HEK293 (cell line): ENCODE measurements at regions not wholly inside any gene's neighbourhood (a gene's known extent, or its start where the extent isn't known, plus 50 kb on each side); places are given as distances from the start of the nearest gene placed in this dataset.
"Not testable (repeated sequence)": the region's sequence is repeated elsewhere in the genome, so short reads cannot be mapped to it uniquely, and the experiment has no call there.

Source experiments
- CTCF ChIA-PET: fragments of 350-600 bp; formaldehyde crosslinking; extraction: SDS; loops from one replicate; lab custom pipeline; 2021; ENCODE audit warnings: antibody characterized with exemption; lab: Yijun Ruan, JAX
- POLR2A ChIA-PET: fragments of 300-600 bp; formaldehyde crosslinking; extraction: SDS; loops from one replicate; lab custom pipeline; 2020; ENCODE audit warnings: antibody characterized with exemption, inconsistent platforms; lab: Yijun Ruan, JAX
- H3K27ac ChIP-seq: fragments of 200-500 bp; sonication (Bioruptor generic); 2 replicates; pipeline ENCODE4 v1.5.1; 2014; ENCODE audit warnings: low read depth, low read length, control low read depth, inconsistent platforms; ENCODE audit errors: extremely low read depth
- H3K36me3 ChIP-seq, 2 experiments: fragments of 200-500 bp in 1 of 2; sonication (Bioruptor generic) in 1 of 2; 1 replicate in 1 of 2; 2 replicates in 1 of 2; pipeline ENCODE4 v1.5.1; 2014 to 2017; ENCODE audit warnings: inconsistent platforms in 2 of 2, low read length in 2 of 2; ENCODE audit not compliant: control insufficient read depth in 2 of 2, insufficient read depth in 1 of 2
- H3K4me1 ChIP-seq: fragments of 200-500 bp; sonication (Bioruptor generic); 2 replicates; pipeline ENCODE4 v1.5.1; 2014; ENCODE audit warnings: mild to moderate bottlenecking, low read length, inconsistent platforms; ENCODE audit not compliant: control insufficient read depth, insufficient read depth
- H3K4me3 ChIP-seq: 2 replicates; pipeline ENCODE4 v1.5.1; 2011; ENCODE audit warnings: low read depth, mild to moderate bottlenecking, control low read depth, low read length, moderate library complexity
- H3K9me3 ChIP-seq: fragments of 200-500 bp; sonication (Bioruptor generic); 2 replicates; pipeline ENCODE4 v1.5.1; 2014; ENCODE audit warnings: low read depth, low read length, inconsistent platforms; ENCODE audit not compliant: control insufficient read depth, insufficient read depth
- BCL6B ChIP-seq: fragments of 450-650 bp; formaldehyde crosslinking; IDR thresholded peaks from 2 replicates; pipeline ENCODE4 v1.5.1; 2017; ENCODE audit warnings: missing biosample characterization, missing genetic modification characterization
- EGR2 ChIP-seq: fragments of 450-650 bp; formaldehyde crosslinking; IDR thresholded peaks from 2 replicates; pipeline ENCODE4 v1.5.1; 2016; ENCODE audit warnings: low read depth, missing biosample characterization, missing genetic modification characterization
- GFI1B ChIP-seq: fragments of 450-650 bp; formaldehyde crosslinking; IDR thresholded peaks from 2 replicates; pipeline ENCODE4 v1.5.1; 2016; ENCODE audit warnings: missing biosample characterization, missing genetic modification characterization
- GLIS1 ChIP-seq: fragments of 450-650 bp; formaldehyde crosslinking; IDR thresholded peaks from 2 replicates; pipeline ENCODE4 v1.5.1; 2016; ENCODE audit warnings: missing biosample characterization, missing genetic modification characterization
- HOXC10 ChIP-seq: sonication (generic); formaldehyde crosslinking; IDR thresholded peaks from 2 replicates; pipeline ENCODE4 v1.8.1; 2023; ENCODE audit warnings: mild to moderate bottlenecking, missing genetic modification reagents
- KLF16 ChIP-seq: fragments of 450-650 bp; formaldehyde crosslinking; IDR thresholded peaks from 2 replicates; pipeline ENCODE4 v1.5.1; 2017; ENCODE audit warnings: missing biosample characterization, missing genetic modification characterization
- KLF17 ChIP-seq: fragments of 450-650 bp; formaldehyde crosslinking; IDR thresholded peaks from 2 replicates; pipeline ENCODE4 v1.5.1; 2016; ENCODE audit warnings: missing biosample characterization, missing genetic modification characterization
- SCRT1 ChIP-seq: fragments of 450-650 bp; formaldehyde crosslinking; IDR thresholded peaks from 2 replicates; pipeline ENCODE4 v1.5.1; 2016; ENCODE audit warnings: missing biosample characterization, missing genetic modification characterization, borderline replicate concordance
- SP7 ChIP-seq: fragments of 450-650 bp; formaldehyde crosslinking; IDR thresholded peaks from 2 replicates; pipeline ENCODE4 v1.5.1; 2016; ENCODE audit warnings: missing biosample characterization, missing genetic modification characterization
- TRIM28 ChIP-seq: IDR thresholded peaks from 2 replicates; pipeline ENCODE4 v1.6.1; 2011; ENCODE audit warnings: low read length, control low read depth, borderline replicate concordance
- WT1 ChIP-seq: fragments of 450-650 bp; formaldehyde crosslinking; IDR thresholded peaks from 2 replicates; pipeline ENCODE4 v1.5.1; 2016; ENCODE audit warnings: missing biosample characterization, missing genetic modification characterization
- ZFP3 ChIP-seq: fragments of 450-650 bp; formaldehyde crosslinking; IDR thresholded peaks from 2 replicates; pipeline ENCODE4 v1.5.1; 2016; ENCODE audit warnings: low read depth, missing biosample characterization, missing genetic modification characterization
- ZFP69B ChIP-seq: fragments of 450-650 bp; formaldehyde crosslinking; IDR thresholded peaks from 2 replicates; pipeline ENCODE4 v1.5.1; 2016; ENCODE audit warnings: missing biosample characterization, missing genetic modification characterization
- ZIC2 ChIP-seq: fragments of 450-650 bp; formaldehyde crosslinking; IDR thresholded peaks from 2 replicates; pipeline ENCODE4 v1.5.1; 2016; ENCODE audit warnings: missing biosample characterization, missing genetic modification characterization
- ZNF112 ChIP-seq: fragments of 450-650 bp; formaldehyde crosslinking; IDR thresholded peaks from 2 replicates; pipeline ENCODE4 v1.5.0; 2017; ENCODE audit warnings: missing biosample characterization, missing genetic modification characterization
- ZNF114 ChIP-seq: fragments of 450-650 bp; formaldehyde crosslinking; IDR thresholded peaks from 2 replicates; pipeline ENCODE4 v1.5.0; 2017; ENCODE audit warnings: missing biosample characterization, missing genetic modification characterization
- ZNF155 ChIP-seq: fragments of 450-650 bp; formaldehyde crosslinking; IDR thresholded peaks from 2 replicates; pipeline ENCODE4 v1.5.1; 2016; ENCODE audit warnings: missing biosample characterization, missing genetic modification characterization
- ZNF2 ChIP-seq: fragments of 450-650 bp; formaldehyde crosslinking; IDR thresholded peaks from 2 replicates; pipeline ENCODE4 v1.5.1; 2016; ENCODE audit warnings: missing biosample characterization, missing genetic modification characterization
- ZNF202 ChIP-seq: fragments of 450-650 bp; formaldehyde crosslinking; IDR thresholded peaks from 2 replicates; pipeline ENCODE4 v1.5.1; 2016; ENCODE audit warnings: missing biosample characterization, missing genetic modification characterization, borderline replicate concordance
- ZNF211 ChIP-seq: fragments of 450-650 bp; formaldehyde crosslinking; IDR thresholded peaks from 2 replicates; pipeline ENCODE4 v1.5.1; 2016; ENCODE audit warnings: low read depth, missing biosample characterization, missing genetic modification characterization
- ZNF239 ChIP-seq: fragments of 450-650 bp; formaldehyde crosslinking; IDR thresholded peaks from 2 replicates; pipeline ENCODE4 v1.5.1; 2016; ENCODE audit warnings: missing biosample characterization, missing genetic modification characterization
- ZNF37A ChIP-seq: fragments of 450-650 bp; IDR thresholded peaks from 2 replicates; pipeline ENCODE4 v1.5.1; 2018; ENCODE audit warnings: missing biosample characterization, missing genetic modification characterization
- ZNF423 ChIP-seq: fragments of 450-650 bp; formaldehyde crosslinking; IDR thresholded peaks from 2 replicates; pipeline ENCODE4 v1.5.1; 2016; ENCODE audit warnings: missing biosample characterization, missing genetic modification characterization
- ZNF571 ChIP-seq: fragments of 450-650 bp; formaldehyde crosslinking; IDR thresholded peaks from 2 replicates; pipeline ENCODE4 v1.5.0; 2017; ENCODE audit warnings: missing biosample characterization, missing genetic modification characterization
- ZNF596 ChIP-seq: fragments of 450-650 bp; IDR thresholded peaks from 2 replicates; pipeline ENCODE4 v1.5.0; 2018; ENCODE audit warnings: missing biosample characterization, mild to moderate bottlenecking, missing genetic modification characterization, moderate library complexity
- ZNF624 ChIP-seq: fragments of 450-650 bp; formaldehyde crosslinking; IDR thresholded peaks from 2 replicates; pipeline ENCODE4 v1.5.1; 2017; ENCODE audit warnings: missing biosample characterization, missing genetic modification characterization
- ZNF664 ChIP-seq: fragments of 450-650 bp; formaldehyde crosslinking; IDR thresholded peaks from 2 replicates; pipeline ENCODE4 v1.5.1; 2016; ENCODE audit warnings: missing biosample characterization, missing genetic modification characterization
- ZNF701 ChIP-seq: fragments of 450-650 bp; formaldehyde crosslinking; IDR thresholded peaks from 2 replicates; pipeline ENCODE4 v1.5.1; 2016; ENCODE audit warnings: missing biosample characterization, missing genetic modification characterization
- ZSCAN23 ChIP-seq: fragments of 450-650 bp; formaldehyde crosslinking; IDR thresholded peaks from 2 replicates; pipeline ENCODE4 v1.5.1; 2016; ENCODE audit warnings: missing biosample characterization, missing genetic modification characterization
- TF ChIP-seq, protein P1 (sequence below): fragments of 450-650 bp; formaldehyde crosslinking; IDR thresholded peaks from 2 replicates; pipeline ENCODE4 v1.5.1; 2016; ENCODE audit warnings: missing biosample characterization, missing genetic modification characterization
- TF ChIP-seq, protein P2 (sequence below): fragments of 450-650 bp; formaldehyde crosslinking; IDR thresholded peaks from 2 replicates; pipeline ENCODE4; 2016; ENCODE audit warnings: missing biosample characterization, missing genetic modification characterization

DNA sequence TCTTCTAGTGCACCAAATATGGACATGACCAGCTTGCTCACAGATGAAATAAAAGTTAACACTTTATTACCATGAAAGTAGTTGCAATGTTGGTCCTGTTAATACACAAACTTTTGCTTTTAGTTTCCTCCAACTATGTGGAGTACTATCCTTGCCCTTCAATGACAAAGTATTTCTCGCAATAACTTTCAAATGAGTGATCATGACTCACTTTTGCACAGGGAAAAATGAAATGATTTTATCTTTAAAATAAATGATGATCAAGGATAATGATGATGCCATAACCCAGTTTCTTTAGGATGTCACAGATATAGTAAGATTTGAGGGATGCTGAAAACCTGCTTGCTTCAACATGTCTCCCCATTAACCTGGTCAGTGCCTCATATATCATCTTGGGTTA, 254.0 kb upstream of the KITLG start (continued):
- TF ChIP-seq, protein P1, sequence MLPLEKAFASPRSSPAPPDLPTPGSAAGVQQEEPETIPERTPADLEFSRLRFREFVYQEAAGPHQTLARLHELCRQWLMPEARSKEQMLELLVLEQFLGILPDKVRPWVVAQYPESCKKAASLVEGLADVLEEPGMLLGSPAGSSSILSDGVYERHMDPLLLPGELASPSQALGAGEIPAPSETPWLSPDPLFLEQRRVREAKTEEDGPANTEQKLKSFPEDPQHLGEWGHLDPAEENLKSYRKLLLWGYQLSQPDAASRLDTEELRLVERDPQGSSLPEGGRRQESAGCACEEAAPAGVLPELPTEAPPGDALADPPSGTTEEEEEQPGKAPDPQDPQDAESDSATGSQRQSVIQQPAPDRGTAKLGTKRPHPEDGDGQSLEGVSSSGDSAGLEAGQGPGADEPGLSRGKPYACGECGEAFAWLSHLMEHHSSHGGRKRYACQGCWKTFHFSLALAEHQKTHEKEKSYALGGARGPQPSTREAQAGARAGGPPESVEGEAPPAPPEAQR: no peak
- TF ChIP-seq GFI1B: no peak

DNA sequence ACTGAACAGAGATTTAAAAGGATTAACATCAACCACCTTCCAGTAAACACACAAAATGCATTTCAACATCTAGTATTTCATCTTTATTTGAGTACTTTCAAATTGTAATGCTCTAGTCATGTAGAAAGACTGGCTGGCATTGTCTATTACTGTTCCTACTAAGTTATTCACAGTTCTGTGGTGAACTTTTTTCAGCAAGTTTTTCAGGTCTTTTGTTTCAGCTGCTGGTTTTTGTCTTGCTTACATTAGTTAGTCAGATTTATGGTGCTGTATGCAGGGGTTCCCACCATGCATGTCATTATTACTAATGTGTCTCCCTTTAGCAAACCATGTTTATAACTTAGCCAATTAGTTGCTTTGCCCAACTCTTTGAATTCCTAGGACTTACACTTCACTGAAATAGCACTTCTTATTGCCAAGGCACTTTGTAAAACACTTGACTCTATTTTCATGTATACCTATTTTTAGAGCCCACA, 253.4 kb upstream of the KITLG start:
- Histone ChIP-seq H3K27ac (no peak overlapping the region), H3K36me3 (no peaks in the 10 kb centered on the region), H3K4me1 (no peaks in the 10 kb centered on the region), H3K4me3 (no peak overlapping the region), H3K9me3 (no peaks in the 10 kb centered on the region)
- CTCF ChIA-PET: interaction anchor here (0.6 kb wide), 1 partner anchor 20 kb away, joined by 5 read pairs; no protein-coding TSS in a partner anchor
- POLR2A ChIA-PET: no interaction called here
- no peak for TF ChIP-seq ZNF2
- TF ChIP-seq TRIM28: no peak
- no peak for TF ChIP-seq EGR2
- TF ChIP-seq ZIC2 (tag by site-specific recombination): no peak
- TF ChIP-seq ZNF239: no peak
- TF ChIP-seq GLIS1 (tag by site-specific recombination): no peak
- TF ChIP-seq ZNF112: no peak
- TF ChIP-seq ZNF596 (tag by site-specific recombination): no peak
- TF ChIP-seq ZFP3 (tag by site-specific recombination): no peak
- no peak for TF ChIP-seq SCRT1 (tag by site-specific recombination)
- no peak for TF ChIP-seq WT1 (tag by site-specific recombination)
- no peak for TF ChIP-seq KLF16

- H3K4me3 ChIP-seq, POLR2A ChIA-PET, H3K4me1 ChIP-seq, H3K9me3 ChIP-seq, H3K27ac ChIP-seq, CTCF ChIA-PET, H3K36me3 ChIP-seq: not testable (repeated sequence)
These were observed 248.3 kb upstream of the KITLG start for GRCh38 chr12:88828537-88828936.

DNA sequence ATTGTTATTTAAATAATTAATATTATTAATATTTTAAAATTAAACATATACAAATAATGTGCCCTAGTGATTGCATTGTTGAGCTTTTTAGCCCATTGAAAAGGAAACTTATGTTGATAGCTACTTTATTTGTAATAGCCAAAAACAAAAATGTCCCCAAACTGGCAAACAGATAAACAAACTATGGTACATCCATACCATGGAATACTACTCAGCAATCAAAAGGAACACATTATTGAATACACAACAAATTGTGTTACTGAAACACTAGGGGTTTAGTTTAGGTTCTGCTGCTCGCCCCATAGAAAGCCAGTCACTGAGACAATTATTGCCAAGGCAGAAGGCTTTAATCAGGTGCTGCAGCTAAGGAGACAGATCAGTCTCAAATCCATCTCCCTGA, 239.7 kb upstream of the KITLG start:
- POLR2A ChIA-PET: no interaction called here
- H3K36me3 ChIP-seq: no peaks in the 10 kb centered on the region
- H3K4me3 ChIP-seq: no peak overlapping the region
- H3K27ac ChIP-seq: no peak overlapping the region
- H3K4me1 ChIP-seq: no peaks in the 10 kb centered on the region
- no peaks in the 10 kb centered on the region for H3K9me3 ChIP-seq
- CTCF ChIA-PET: interaction anchor here (0.7 kb wide), 1 partner anchor 71 kb away, joined by 3 read pairs; no protein-coding TSS in a partner anchor
- TF ChIP-seq KLF17 (tag by site-specific recombination): no peak
- TF ChIP-seq ZNF114 (tag by site-specific recombination): no peak
- TF ChIP-seq, protein P2, sequence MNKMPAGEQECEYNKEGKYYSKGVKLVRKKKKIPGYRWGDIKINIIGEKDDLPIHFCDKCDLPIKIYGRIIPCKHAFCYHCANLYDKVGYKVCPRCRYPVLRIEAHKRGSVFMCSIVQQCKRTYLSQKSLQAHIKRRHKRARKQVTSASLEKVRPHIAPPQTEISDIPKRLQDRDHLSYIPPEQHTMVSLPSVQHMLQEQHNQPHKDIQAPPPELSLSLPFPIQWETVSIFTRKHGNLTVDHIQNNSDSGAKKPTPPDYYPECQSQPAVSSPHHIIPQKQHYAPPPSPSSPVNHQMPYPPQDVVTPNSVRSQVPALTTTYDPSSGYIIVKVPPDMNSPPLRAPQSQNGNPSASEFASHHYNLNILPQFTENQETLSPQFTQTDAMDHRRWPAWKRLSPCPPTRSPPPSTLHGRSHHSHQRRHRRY (tag by site-specific recombination): no peak
- no peak for TF ChIP-seq HOXC10
- TF ChIP-seq ZNF202 (tag by site-specific recombination): no peak
- TF ChIP-seq SP7 (tag by site-specific recombination): no peak
- TF ChIP-seq ZNF155 (tag by site-specific recombination): no peak
- no peak for TF ChIP-seq ZNF701 (tag by site-specific recombination)
- no peak for TF ChIP-seq ZNF571 (tag by site-specific recombination)
- TF ChIP-seq ZNF211 (tag by site-specific recombination): no peak
- no peak for TF ChIP-seq ZFP3 (tag by site-specific recombination)
- no peak for TF ChIP-seq ZSCAN23
- no peak for TF ChIP-seq ZNF624
- no peak for TF ChIP-seq ZNF37A (tag by site-specific recombination)
- no peak for TF ChIP-seq ZNF664 (tag by site-specific recombination)
- no peak for TF ChIP-seq ZNF423
- TF ChIP-seq ZFP69B (tag by site-specific recombination): no peak
- no peak for TF ChIP-seq BCL6B (tag by site-specific recombination)
